IMR-90 (cell line): ENCODE measurements at regions not wholly inside any gene's neighbourhood (a gene's known extent, or its start where the extent isn't known, plus 50 kb on each side); places are given as distances from the start of the nearest gene placed in this dataset.

ENCODE experiments used
- ATAC-seq: fragments of 200-7000 bp; cut with Tn5 transposase; 2 replicates; pipeline ENCODE4 v1.9.1; 2020; ENCODE audit warnings: low read depth, mild to moderate bottlenecking, moderate library complexity
- BruUV-seq: library from RNA; stranded (reverse); fragments of 400-500 nt; replicated peaks from 2 replicates; lab custom pipeline; 2021; lab: Mats Ljungman, UMichigan
- CTCF ChIA-PET: fragments of 300-600 bp; formaldehyde crosslinking; extraction: SDS; loops from one replicate; lab custom pipeline; 2021; ENCODE audit warnings: antibody characterized with exemption; lab: Yijun Ruan, JAX
- POLR2A ChIA-PET: fragments of 300-600 bp; sonication (Branson Sonifier 250); formaldehyde crosslinking; loops from one replicate; lab custom pipeline; 2022; ENCODE audit warnings: antibody characterized with exemption; ENCODE audit not compliant: unreplicated experiment; lab: Charles Lee
- DNase-seq: peaks from one replicate; pipeline ENCODE4 v3.0.0; 2013
- H2AFZ ChIP-seq: replicated peaks from 2 replicates; pipeline ENCODE3; 2013; ENCODE audit warnings: low read length, mild to moderate bottlenecking; ENCODE audit not compliant: poor library complexity
- H2AK5ac ChIP-seq: 2 replicates; pipeline ENCODE4 v1.6.1; 2013; ENCODE audit warnings: low read depth, low read length, inconsistent platforms
- H2AK9ac ChIP-seq: replicated peaks from 2 replicates; pipeline ENCODE3; 2013; ENCODE audit warnings: mild to moderate bottlenecking, low read depth, low read length, moderate library complexity; ENCODE audit not compliant: poor library complexity
- H2BK120ac ChIP-seq: 2 replicates; pipeline ENCODE4 v1.6.1; 2013; ENCODE audit warnings: low read depth, low read length, inconsistent platforms
- H2BK15ac ChIP-seq: 3 replicates; pipeline ENCODE4 v1.6.1; 2013; ENCODE audit warnings: low read depth, low read length, inconsistent platforms
- H2BK20ac ChIP-seq: 2 replicates; pipeline ENCODE4 v1.6.1; 2013; ENCODE audit warnings: low read depth, mild to moderate bottlenecking, inconsistent platforms, low read length, moderate library complexity
- H2BK5ac ChIP-seq: 2 replicates; pipeline ENCODE4 v1.6.1; 2013; ENCODE audit warnings: mild to moderate bottlenecking, low read depth, low read length, inconsistent platforms; ENCODE audit not compliant: poor library complexity, severe bottlenecking
- H3K14ac ChIP-seq: replicated peaks from 2 replicates; pipeline ENCODE4 v1.6.1; 2013; ENCODE audit warnings: low read depth, low read length, inconsistent platforms
- H3K18ac ChIP-seq: 2 replicates; pipeline ENCODE4 v1.6.1; 2013; ENCODE audit warnings: low read depth, low read length, control low read depth
- H3K23ac ChIP-seq: 2 replicates; pipeline ENCODE4 v1.6.1; 2013; ENCODE audit warnings: low read depth, low read length, inconsistent platforms
- H3K27ac ChIP-seq: 2 replicates; pipeline ENCODE4 v1.5.1; 2013; ENCODE audit warnings: mild to moderate bottlenecking, control low read depth, low read length; ENCODE audit not compliant: insufficient read depth
- H3K27me3 ChIP-seq: 2 replicates; pipeline ENCODE4 v1.6.1; 2013; ENCODE audit warnings: low read length; ENCODE audit not compliant: control insufficient read depth, insufficient read depth
- H3K36me3 ChIP-seq: 2 replicates; pipeline ENCODE4 v1.6.1; 2013; ENCODE audit warnings: low read length, mixed read lengths; ENCODE audit not compliant: control insufficient read depth, insufficient read depth
- H3K4ac ChIP-seq: 2 replicates; pipeline ENCODE4 v1.6.1; 2013; ENCODE audit warnings: low read depth, low read length, inconsistent platforms
- H3K4me1 ChIP-seq: 2 replicates; pipeline ENCODE4 v1.6.1; 2013; ENCODE audit warnings: low read length, mixed read lengths; ENCODE audit not compliant: control insufficient read depth, insufficient read depth
- H3K4me2 ChIP-seq: 2 replicates; pipeline ENCODE4 v1.6.1; 2013; ENCODE audit warnings: low read depth, mild to moderate bottlenecking, control low read depth, low read length, moderate library complexity
- H3K4me3 ChIP-seq: 2 replicates; pipeline ENCODE4 v1.5.1; 2013; ENCODE audit warnings: low read depth, mild to moderate bottlenecking, control low read depth, low read length, moderate library complexity; ENCODE audit not compliant: insufficient read depth
- H3K56ac ChIP-seq: 2 replicates; pipeline ENCODE4 v1.6.1; 2013; ENCODE audit warnings: low read length, inconsistent platforms; ENCODE audit not compliant: insufficient read depth; ENCODE audit errors: extremely low read depth
- H3K79me1 ChIP-seq, 2 experiments: 2 replicates each; pipeline ENCODE4 v1.6.1; 2013; ENCODE audit warnings: low read length in 2 of 2, inconsistent platforms in 1 of 2, low read depth in 1 of 2
- H3K9ac ChIP-seq: 2 replicates; pipeline ENCODE4 v1.6.1; 2013; ENCODE audit warnings: low read depth, low read length, control low read depth
- H3K9me1 ChIP-seq: 2 replicates; pipeline ENCODE4 v1.6.1; 2013; ENCODE audit warnings: low read length, inconsistent platforms; ENCODE audit not compliant: insufficient read depth
- H3K9me3 ChIP-seq: 2 replicates; pipeline ENCODE4 v1.6.1; 2013; ENCODE audit warnings: low read length; ENCODE audit not compliant: control insufficient read depth, insufficient read depth
- H4K20me1 ChIP-seq: 2 replicates; pipeline ENCODE4 v1.6.1; 2013; ENCODE audit warnings: low read length, inconsistent platforms; ENCODE audit not compliant: insufficient read depth
- H4K5ac ChIP-seq: 2 replicates; pipeline ENCODE4 v1.6.1; 2013; ENCODE audit warnings: mild to moderate bottlenecking, low read depth, low read length, control low read depth
- H4K8ac ChIP-seq, 2 experiments: 2 replicates each; pipeline ENCODE4 v1.6.1; 2013; ENCODE audit warnings: low read depth in 2 of 2, low read length in 2 of 2, control low read depth in 1 of 2, inconsistent platforms in 1 of 2
- H4K91ac ChIP-seq: 2 replicates; pipeline ENCODE4 v1.6.1; 2013; ENCODE audit warnings: low read depth, low read length, inconsistent platforms; ENCODE audit not compliant: insufficient read depth
- CEBPB ChIP-seq: IDR thresholded peaks from 2 replicates; pipeline ENCODE4 v1.6.1; 2012; ENCODE audit warnings: low read depth, low read length, improper control_type of control experiment
- CHD1 ChIP-seq: IDR thresholded peaks from 2 replicates; pipeline ENCODE4 v1.6.1; 2012; ENCODE audit warnings: low read depth, low read length, improper control_type of control experiment
- ELK1 ChIP-seq: fragments of 150-350 bp; IDR thresholded peaks from 2 replicates; pipeline ENCODE4 v1.6.1; 2016; ENCODE audit warnings: low read depth, mild to moderate bottlenecking, low read length, moderate library complexity, borderline replicate concordance
- MAFK ChIP-seq: IDR thresholded peaks from 2 replicates; pipeline ENCODE4 v1.6.1; 2012; ENCODE audit warnings: low read depth, low read length, improper control_type of control experiment
- MAZ ChIP-seq: IDR thresholded peaks from 2 replicates; pipeline ENCODE4 v1.6.1; 2012; ENCODE audit warnings: low read depth, mild to moderate bottlenecking, low read length, improper control_type of control experiment, moderate library complexity, borderline replicate concordance
- MXI1 ChIP-seq: IDR thresholded peaks from 2 replicates; pipeline ENCODE4 v1.6.1; 2012; ENCODE audit warnings: low read depth, mild to moderate bottlenecking, low read length, moderate library complexity, borderline replicate concordance
- NFE2L2 ChIP-seq: fragments of 150-350 bp; IDR thresholded peaks from 2 replicates; pipeline ENCODE4 v1.6.1; 2016; ENCODE audit warnings: low read depth, mild to moderate bottlenecking, low read length
- POLR2A ChIP-seq: IDR thresholded peaks from 2 replicates; pipeline ENCODE4 v1.6.1; 2012; ENCODE audit warnings: mild to moderate bottlenecking, low read depth, low read length
- RAD21 ChIP-seq: IDR thresholded peaks from 2 replicates; pipeline ENCODE4 v1.6.1; 2012; ENCODE audit warnings: low read length, improper control_type of control experiment
- RCOR1 ChIP-seq: IDR thresholded peaks from 2 replicates; pipeline ENCODE4 v1.6.1; 2012; ENCODE audit warnings: mild to moderate bottlenecking, low read length, improper control_type of control experiment; ENCODE audit not compliant: insufficient replicate concordance
- SMC3 ChIP-seq: fragments of 150-350 bp; IDR thresholded peaks from 2 replicates; pipeline ENCODE4 v1.6.1; 2016; ENCODE audit warnings: low read depth, mild to moderate bottlenecking, antibody characterized with exemption, low read length, moderate library complexity
- USF2 ChIP-seq: fragments of 150-350 bp; IDR thresholded peaks from 2 replicates; pipeline ENCODE4 v1.6.1; 2017; ENCODE audit warnings: mild to moderate bottlenecking, antibody characterized with exemption, low read length, low read depth
- WGBS, 2 experiments: methylation state at CpG; one replicate each; pipeline versions ENCODE4 v1.1.5 to v1.1.7; 2013; ENCODE audit warnings: missing lambda C conversion rate in 2 of 2; ENCODE audit not compliant: insufficient read length in 1 of 2; ENCODE audit errors: extremely low coverage in 2 of 2; 5-methylcytosine and 5-hydroxymethylcytosine counted together
- dilution Hi-C: fragments of 300-500 bp; cut with HindIII; formaldehyde crosslinking; loops from one replicate; pipeline ENCODE4 v1.14.3; 2018; ENCODE audit warnings: low sequenced_read_pairs; ENCODE audit not compliant: unreplicated experiment
- in situ Hi-C: fragments of 300-500 bp; cut with MboI; formaldehyde crosslinking; loops from 3 replicates; pipeline ENCODE4 v1.14.3; 2019; ENCODE audit warnings: low sequenced_read_pairs, inconsistent platforms, mixed read lengths
- intact Hi-C: fragments of 100-400 bp; cut with micrococcal nuclease; formaldehyde crosslinking; loops from 2 replicates; pipeline ENCODE4 v1.10.0; 2022

GRCh38 chr6:138631566-138631965 is 132.3 kb upstream of the NHSL1 start:
- no peaks in the 10 kb centered on the region for H4K20me1 ChIP-seq
- H2AK5ac ChIP-seq = no peak overlapping the region
- DNase-seq = no peak
- no peaks in the 10 kb centered on the region for H3K27me3 ChIP-seq
- no TSS peak for BruUV-seq
- no peak overlapping the region for H3K27ac ChIP-seq
- in situ Hi-C loops (no loop called here), intact Hi-C loops (no loop called here), dilution Hi-C loops (no loop called here)
- 0 out of 2 replicates have a peak, but pooled peaks cover 3% of the 10 kb centered on the region for H3K9me1 ChIP-seq
- no peaks in the 10 kb centered on the region for H3K36me3 ChIP-seq
- H2BK120ac ChIP-seq = no peak overlapping the region
- no peak overlapping the region for H4K5ac ChIP-seq
- H2BK5ac ChIP-seq = no peak overlapping the region
- H3K4me2 ChIP-seq = no peak overlapping the region
- ATAC-seq = no peak
- H4K8ac ChIP-seq = no peak overlapping the region
- no peaks in the 10 kb centered on the region for H3K4me1 ChIP-seq
- no peak overlapping the region for H4K91ac ChIP-seq
- CTCF ChIA-PET = no interaction called here
- H2AFZ ChIP-seq = no peak overlapping the region
- H3K4me3 ChIP-seq = no peak overlapping the region
- peaks cover 19 to 21% of the 10 kb centered on the region in 2 experiments for H3K79me1 ChIP-seq
- H3K9ac ChIP-seq = no peak overlapping the region
- H3K14ac ChIP-seq = no peak overlapping the region
- no peaks in the 10 kb centered on the region for H3K9me3 ChIP-seq
- H3K23ac ChIP-seq = no peak overlapping the region
- H3K18ac ChIP-seq = no peak overlapping the region
- H2BK20ac ChIP-seq = no peak overlapping the region
- WGBS, 2 experiments = no CpG with 5 or more reads among the region's 3 CpGs
- TF ChIP-seq POLR2A = no peak
- TF ChIP-seq CEBPB = no peak
- TF ChIP-seq RAD21 = no peak
- TF ChIP-seq NFE2L2 = no peak
- TF ChIP-seq USF2 = no peak
- TF ChIP-seq RCOR1 = no peak
- TF ChIP-seq MXI1 = no peak
- TF ChIP-seq SMC3 = no peak
- TF ChIP-seq ELK1 = no peak
- TF ChIP-seq MAZ = no peak
- TF ChIP-seq CHD1 = no peak
- no peak for TF ChIP-seq MAFK
- no peak overlapping the region for H3K4ac ChIP-seq
- no peak overlapping the region for H2AK9ac ChIP-seq
- POLR2A ChIA-PET = no interaction called here
- no peak overlapping the region for H2BK15ac ChIP-seq
- H3K56ac ChIP-seq = no peak overlapping the region
